ENCODE measurements at regions not wholly inside any gene's neighbourhood (a gene's known extent, or its start where the extent isn't known, plus 50 kb on each side); places are given as distances from the start of the nearest gene placed in this dataset.

- Histone ChIP-seq H3K9me3 (no peaks in the 10 kb centered on the region), H3K4me1 (no peaks in the 10 kb centered on the region), H3K36me3 (no peaks in the 10 kb centered on the region), H3K4me3 (ENCODE audit: low read depth, low read length) (no peak overlapping the region), H3K27me3 (no peaks in the 10 kb centered on the region)
- TF ChIP-seq, protein P1, sequence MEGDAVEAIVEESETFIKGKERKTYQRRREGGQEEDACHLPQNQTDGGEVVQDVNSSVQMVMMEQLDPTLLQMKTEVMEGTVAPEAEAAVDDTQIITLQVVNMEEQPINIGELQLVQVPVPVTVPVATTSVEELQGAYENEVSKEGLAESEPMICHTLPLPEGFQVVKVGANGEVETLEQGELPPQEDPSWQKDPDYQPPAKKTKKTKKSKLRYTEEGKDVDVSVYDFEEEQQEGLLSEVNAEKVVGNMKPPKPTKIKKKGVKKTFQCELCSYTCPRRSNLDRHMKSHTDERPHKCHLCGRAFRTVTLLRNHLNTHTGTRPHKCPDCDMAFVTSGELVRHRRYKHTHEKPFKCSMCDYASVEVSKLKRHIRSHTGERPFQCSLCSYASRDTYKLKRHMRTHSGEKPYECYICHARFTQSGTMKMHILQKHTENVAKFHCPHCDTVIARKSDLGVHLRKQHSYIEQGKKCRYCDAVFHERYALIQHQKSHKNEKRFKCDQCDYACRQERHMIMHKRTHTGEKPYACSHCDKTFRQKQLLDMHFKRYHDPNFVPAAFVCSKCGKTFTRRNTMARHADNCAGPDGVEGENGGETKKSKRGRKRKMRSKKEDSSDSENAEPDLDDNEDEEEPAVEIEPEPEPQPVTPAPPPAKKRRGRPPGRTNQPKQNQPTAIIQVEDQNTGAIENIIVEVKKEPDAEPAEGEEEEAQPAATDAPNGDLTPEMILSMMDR (IDR thresholded peaks at IDR 0.05; ENCODE audit: low read depth, low read length) = no peak
- DNase-seq = no peak
Measured at GRCh38 chr19:29378543-29379080, 147.2 kb upstream of the VSTM2B start.

- no peak for DNase-seq
- H3K4me1 ChIP-seq = no peaks in the 10 kb centered on the region
- TF ChIP-seq, protein P1 (IDR thresholded peaks at IDR 0.05; ENCODE audit: low read depth, low read length) = no peak
- H3K27me3 ChIP-seq = no peaks in the 10 kb centered on the region
- no peaks in the 10 kb centered on the region for H3K9me3 ChIP-seq
- H3K4me3 ChIP-seq (ENCODE audit: low read depth, low read length) = no peak overlapping the region
- no peaks in the 10 kb centered on the region for H3K36me3 ChIP-seq
Measured at GRCh38 chr19:29379257-29380021, 146.4 kb upstream of the VSTM2B start.

DNA sequence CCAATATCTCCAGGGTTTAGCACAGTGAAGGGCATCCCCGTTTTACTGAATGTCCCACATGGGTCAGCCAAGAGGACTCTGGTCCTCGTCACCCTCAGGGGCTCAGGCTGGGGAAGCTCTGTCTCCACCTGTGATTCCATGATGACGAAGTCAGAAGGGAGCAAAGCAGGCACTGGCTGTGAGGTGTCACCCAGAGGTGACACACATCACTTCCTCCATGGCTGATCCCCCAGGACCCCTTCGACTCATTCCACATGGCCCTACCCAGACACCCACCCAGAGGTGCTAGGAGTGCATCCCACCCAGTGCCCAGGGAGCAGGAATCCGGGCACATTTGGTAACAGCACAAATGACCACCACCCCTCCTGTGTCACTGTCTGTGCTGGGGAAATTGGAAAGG is 145.2 kb upstream of the VSTM2B start:
- Histone ChIP-seq H3K27me3 (no peaks in the 10 kb centered on the region), H3K4me1 (no peaks in the 10 kb centered on the region), H3K4me3 (ENCODE audit: low read depth, low read length) (no peak overlapping the region), H3K9me3 (no peaks in the 10 kb centered on the region), H3K36me3 (no peaks in the 10 kb centered on the region)
- DNase-seq = no peak
- TF ChIP-seq, protein P1 (IDR thresholded peaks at IDR 0.05; ENCODE audit: low read depth, low read length) = no peak

DNA sequence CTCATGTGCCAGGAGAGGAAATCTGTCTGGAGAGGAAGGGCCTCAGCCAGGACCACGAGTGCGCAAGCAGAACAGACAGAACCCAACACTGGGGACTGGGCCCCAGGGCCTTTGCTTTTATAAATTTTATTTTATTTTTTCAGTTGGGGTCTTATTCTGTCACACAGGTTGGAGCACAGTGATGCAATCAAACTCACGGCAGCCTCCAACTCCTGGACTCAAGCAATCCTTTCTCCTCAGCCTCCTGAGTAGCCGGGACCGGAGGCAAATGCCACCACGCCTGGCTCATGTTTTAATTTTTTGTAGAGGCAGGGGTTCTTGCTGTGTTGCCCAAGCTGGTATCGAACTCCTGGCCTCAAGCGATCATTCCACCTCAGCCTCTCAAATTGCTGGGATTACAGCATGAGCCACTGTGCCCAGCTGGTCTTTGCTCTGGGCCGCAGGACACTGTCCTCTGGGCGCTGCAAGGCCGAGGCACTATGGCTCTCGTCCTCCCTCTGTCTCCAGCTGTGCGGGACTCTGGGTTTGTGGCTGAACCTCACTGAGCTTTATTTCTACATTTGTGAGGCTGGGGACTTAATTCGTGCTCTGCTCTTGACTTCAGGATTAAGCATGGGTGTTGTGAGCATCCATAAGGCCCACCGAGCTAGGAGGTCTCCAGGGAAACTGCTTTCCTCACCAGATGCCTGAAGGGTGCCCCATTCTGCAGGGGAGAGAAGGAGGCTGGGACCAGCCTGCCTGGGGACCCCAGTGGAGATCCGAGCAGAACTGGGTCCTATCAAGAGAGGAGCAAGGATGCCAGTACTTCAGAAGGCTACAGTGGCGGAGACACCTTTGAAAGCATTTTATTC is 144.2 kb upstream of the VSTM2B start:
- TF ChIP-seq, protein P1 (IDR thresholded peaks at IDR 0.05; ENCODE audit: low read depth, low read length) = no peak
- H3K9me3 ChIP-seq = no peaks in the 10 kb centered on the region
- H3K36me3 ChIP-seq = no peaks in the 10 kb centered on the region
- no peak overlapping the region for H3K4me3 ChIP-seq (ENCODE audit: low read depth, low read length)
- H3K4me1 ChIP-seq = no peaks in the 10 kb centered on the region
- H3K27me3 ChIP-seq = no peaks in the 10 kb centered on the region
- no peak for DNase-seq

- no peaks in the 10 kb centered on the region for H3K27me3 ChIP-seq
Measured at GRCh38 chr19:29383696-29384095, 142.1 kb upstream of the VSTM2B start.

More at GRCh38 chr19:29383696-29384095, 142.1 kb upstream of the VSTM2B start:
- H3K4me1 ChIP-seq = no peaks in the 10 kb centered on the region
- TF ChIP-seq, protein P1 (IDR thresholded peaks at IDR 0.05; ENCODE audit: low read depth, low read length) = no peak
- DNase-seq = no peak
- no peaks in the 10 kb centered on the region for H3K9me3 ChIP-seq
- no peaks in the 10 kb centered on the region for H3K36me3 ChIP-seq
- no peak overlapping the region for H3K4me3 ChIP-seq (ENCODE audit: low read depth, low read length)
